K562 (cell line): ENCODE measurements at regions not wholly inside any gene's neighbourhood (a gene's known extent, or its start where the extent isn't known, plus 50 kb on each side); places are given as distances from the start of the nearest gene placed in this dataset.

ENCODE experiments used
- ATAC-seq: fragments of 200-7000 bp; cut with Tn5 transposase; 3 replicates; pipeline ENCODE4 v1.9.1; 2020; ENCODE audit warnings: moderate library complexity
- BruUV-seq: library from RNA; stranded (reverse); fragments of 400-500 nt; replicated peaks from 2 replicates; lab custom pipeline; 2021; lab: Mats Ljungman, UMichigan
- CTCF ChIA-PET: fragments of 300-600 bp; formaldehyde crosslinking; extraction: SDS; loops from one replicate; lab custom pipeline; 2021; ENCODE audit warnings: low intra/inter-chr PET ratio; lab: Yijun Ruan, JAX
- POLR2A ChIA-PET: fragments of 300-600, 350-650 bp; sonication (Branson Sonifier 250); formaldehyde crosslinking; extraction: SDS; loops from one replicate; lab custom pipeline; 2021; ENCODE audit warnings: antibody characterized with exemption, inconsistent platforms; lab: Yijun Ruan, JAX
- DNase-seq, 4 experiments: peaks; one replicate each; pipeline versions ENCODE4 v3.0.0 to v3.0.0-alpha.2; 2011 to 2018; ENCODE audit warnings: low spot score in 3 of 4, mixed read lengths in 3 of 4; ENCODE audit errors: extremely low read depth in 1 of 4
- FAIRE-seq: peaks from 2 replicates; lab custom pipeline; 2011; peaks lifted over from hg19 to GRCh38; lab: Jason Lieb, UNC
- H2AFZ ChIP-seq: 2 replicates; pipeline ENCODE4 v1.6.0; 2011; ENCODE audit warnings: low read depth, low read length, control low read depth, inconsistent platforms
- H3K27ac ChIP-seq: fragments of 200-600 bp; 3 replicates; pipeline ENCODE4 v1.8.0; 2011; ENCODE audit warnings: low read depth, mild to moderate bottlenecking, control low read depth, inconsistent platforms, low read length, moderate library complexity, mixed read lengths; ENCODE audit errors: extremely low read depth
- H3K27me3 ChIP-seq, 2 experiments: fragments of 300-600 bp in 1 of 2; 2 replicates in 1 of 2; 3 replicates in 1 of 2; pipeline versions ENCODE4 v1.6.0 to v1.8.0; 2011; ENCODE audit warnings: inconsistent platforms in 2 of 2, low read length in 2 of 2, mild to moderate bottlenecking in 1 of 2, mixed read lengths in 1 of 2, moderate library complexity in 1 of 2; ENCODE audit not compliant: control insufficient read depth in 2 of 2, insufficient read depth in 2 of 2
- H3K36me3 ChIP-seq: fragments of 300-600 bp; 3 replicates; pipeline ENCODE4 v1.8.0; 2011; ENCODE audit warnings: mild to moderate bottlenecking, low read length, inconsistent platforms; ENCODE audit not compliant: control insufficient read depth, insufficient read depth
- H3K4me1 ChIP-seq, 2 experiments: fragments of 200-600 bp in 1 of 2; replicated peaks in 1 of 2; 2 replicates in 1 of 2; 3 replicates in 1 of 2; pipeline versions ENCODE4 v1.5.1 to v1.8.0; 2011; ENCODE audit warnings: inconsistent platforms in 2 of 2, low read length in 2 of 2, mild to moderate bottlenecking in 1 of 2, mixed read lengths in 1 of 2, moderate library complexity in 1 of 2; ENCODE audit not compliant: control insufficient read depth in 2 of 2, insufficient read depth in 2 of 2
- H3K4me2 ChIP-seq: 2 replicates; pipeline ENCODE4 v1.6.1; 2011; ENCODE audit warnings: low read length, control low read depth, inconsistent platforms, mixed read lengths; ENCODE audit not compliant: insufficient read depth
- H3K4me3 ChIP-seq: fragments of 200-600 bp; sonication (generic), shearing (Covaris generic); 2 replicates; pipeline ENCODE4 v1.5.1; 2016; ENCODE audit warnings: control low read depth, inconsistent platforms
- H3K79me2 ChIP-seq: fragments of 200-600 bp; 3 replicates; pipeline ENCODE4 v1.8.0; 2011; ENCODE audit warnings: low read length, inconsistent platforms; ENCODE audit not compliant: control insufficient read depth, insufficient read depth
- H3K9ac ChIP-seq, 2 experiments: 2 replicates each; pipeline versions ENCODE4 v1.6.0 to v1.6.1; 2011; ENCODE audit warnings: low read depth in 2 of 2, low read length in 2 of 2, control low read depth in 1 of 2, inconsistent platforms in 1 of 2, mild to moderate bottlenecking in 1 of 2, mixed read lengths in 1 of 2; ENCODE audit not compliant: insufficient read depth in 1 of 2
- H3K9me1 ChIP-seq: one replicate; pipeline ENCODE4 v1.6.0; 2011; ENCODE audit warnings: inconsistent platforms, mild to moderate bottlenecking, low read length, moderate library complexity; ENCODE audit not compliant: control insufficient read depth, insufficient read depth
- H3K9me3 ChIP-seq: replicated peaks from 2 replicates; pipeline ENCODE4 v1.5.1; 2011; ENCODE audit warnings: low read depth, low read length, inconsistent platforms; ENCODE audit not compliant: control insufficient read depth, insufficient read depth
- H4K20me1 ChIP-seq: replicated peaks from 2 replicates; pipeline ENCODE4 v1.6.1; 2011; ENCODE audit warnings: low read length, inconsistent platforms, mixed read lengths; ENCODE audit not compliant: control insufficient read depth, insufficient read depth
- ARID2 ChIP-seq: fragments of 450-650 bp; IDR thresholded peaks from 2 replicates; pipeline ENCODE4 v1.6.1; 2017; ENCODE audit warnings: antibody characterized with exemption, mild to moderate bottlenecking
- ATF2 ChIP-seq: sonication (generic); formaldehyde crosslinking; IDR thresholded peaks from 2 replicates; pipeline ENCODE4 v1.8.1; 2022; ENCODE audit warnings: missing genetic modification reagents
- HCFC1 ChIP-seq: IDR thresholded peaks from 2 replicates; pipeline ENCODE4 v1.6.1; 2012; ENCODE audit warnings: low read depth, low read length, improper control_type of control experiment
- RBM17 ChIP-seq: fragments of 200-400 bp; formaldehyde crosslinking; IDR thresholded peaks from 2 replicates; pipeline ENCODE4 v1.6.1; 2017; ENCODE audit warnings: low read depth, mild to moderate bottlenecking, low read length, borderline replicate concordance
- SIRT6 ChIP-seq: IDR thresholded peaks from one replicate; pipeline ENCODE4 v1.6.1; 2012; ENCODE audit warnings: low read depth, mild to moderate bottlenecking, control low read depth, inconsistent platforms, low read length, moderate library complexity
- ZNF274 ChIP-seq: IDR thresholded peaks from 2 replicates; pipeline ENCODE4 v1.6.1; 2011; ENCODE audit warnings: low read depth, mild to moderate bottlenecking, low read length, moderate library complexity, borderline replicate concordance
- ZNF395 ChIP-seq: fragments of 200-800 bp; sonication (Bioruptor generic); IDR thresholded peaks from 2 replicates; pipeline ENCODE4 v1.6.1; 2017; ENCODE audit warnings: missing genetic modification characterization, missing compliant biosample characterization
- ZNF699 ChIP-seq: fragments of 250-450 bp; sonication (Bioruptor Pico); IDR thresholded peaks from 2 replicates; pipeline ENCODE4 v1.8.0; 2021; ENCODE audit warnings: mild to moderate bottlenecking, moderate library complexity; ENCODE audit not compliant: insufficient replicate concordance
- WGBS: fragments of 100-300 bp; shearing (Covaris generic); methylation state at CpG from one replicate; pipeline ENCODE4 v1.1.6; 2016; ENCODE audit warnings: low coverage, mixed read lengths; ENCODE audit not compliant: insufficient coverage; ENCODE audit errors: missing lambda C conversion rate; 5-methylcytosine and 5-hydroxymethylcytosine counted together
- in situ Hi-C: fragments of 300-500 bp; cut with MboI; formaldehyde crosslinking; loops from 4 replicates; pipeline ENCODE4 v1.15.0; 2018; ENCODE audit warnings: inconsistent platforms, mixed read lengths
- intact Hi-C: fragments of 100-400 bp; cut with micrococcal nuclease; formaldehyde crosslinking; loops from 2 replicates; pipeline ENCODE4 v1.14.2; 2022
- TF ChIP-seq, protein P1 (sequence below): fragments of 200-400 bp; formaldehyde crosslinking; IDR thresholded peaks from 2 replicates; pipeline ENCODE4 v1.6.1; 2017; ENCODE audit warnings: mild to moderate bottlenecking, low read depth, low read length, moderate library complexity
- TF ChIP-seq, protein P2 (sequence below): fragments of 450-650 bp; formaldehyde crosslinking; IDR thresholded peaks from 2 replicates; pipeline ENCODE4 v1.4.0; 2022; ENCODE audit warnings: missing genetic modification characterization

DNA sequence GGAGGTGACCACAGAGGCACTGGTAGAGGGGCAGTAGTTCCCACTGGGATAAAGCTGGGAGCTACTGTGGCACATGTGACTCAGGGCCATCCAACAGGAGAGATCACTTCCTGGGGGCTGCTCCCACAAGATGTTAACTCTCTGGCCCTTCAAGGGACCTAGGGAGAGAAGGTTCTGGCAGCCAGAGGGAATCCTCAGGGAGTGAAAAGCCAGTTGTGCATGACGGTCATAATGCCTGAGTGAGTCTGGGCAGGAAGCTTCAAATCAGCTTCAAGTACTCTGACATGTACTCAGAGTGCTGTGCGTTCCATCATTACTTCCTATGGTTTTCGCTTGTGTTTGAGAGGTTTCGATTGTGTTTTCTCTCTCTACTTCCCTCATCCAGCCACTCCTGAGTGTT lies 388.5 kb downstream of the GABRG2 start (continued):
- TF ChIP-seq ATF2 (CRISPR knock-in tag) (no peak), ARID2 (no peak)
- TF ChIP-seq, protein P1, sequence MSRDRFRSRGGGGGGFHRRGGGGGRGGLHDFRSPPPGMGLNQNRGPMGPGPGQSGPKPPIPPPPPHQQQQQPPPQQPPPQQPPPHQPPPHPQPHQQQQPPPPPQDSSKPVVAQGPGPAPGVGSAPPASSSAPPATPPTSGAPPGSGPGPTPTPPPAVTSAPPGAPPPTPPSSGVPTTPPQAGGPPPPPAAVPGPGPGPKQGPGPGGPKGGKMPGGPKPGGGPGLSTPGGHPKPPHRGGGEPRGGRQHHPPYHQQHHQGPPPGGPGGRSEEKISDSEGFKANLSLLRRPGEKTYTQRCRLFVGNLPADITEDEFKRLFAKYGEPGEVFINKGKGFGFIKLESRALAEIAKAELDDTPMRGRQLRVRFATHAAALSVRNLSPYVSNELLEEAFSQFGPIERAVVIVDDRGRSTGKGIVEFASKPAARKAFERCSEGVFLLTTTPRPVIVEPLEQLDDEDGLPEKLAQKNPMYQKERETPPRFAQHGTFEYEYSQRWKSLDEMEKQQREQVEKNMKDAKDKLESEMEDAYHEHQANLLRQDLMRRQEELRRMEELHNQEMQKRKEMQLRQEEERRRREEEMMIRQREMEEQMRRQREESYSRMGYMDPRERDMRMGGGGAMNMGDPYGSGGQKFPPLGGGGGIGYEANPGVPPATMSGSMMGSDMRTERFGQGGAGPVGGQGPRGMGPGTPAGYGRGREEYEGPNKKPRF, result no peak

DNA sequence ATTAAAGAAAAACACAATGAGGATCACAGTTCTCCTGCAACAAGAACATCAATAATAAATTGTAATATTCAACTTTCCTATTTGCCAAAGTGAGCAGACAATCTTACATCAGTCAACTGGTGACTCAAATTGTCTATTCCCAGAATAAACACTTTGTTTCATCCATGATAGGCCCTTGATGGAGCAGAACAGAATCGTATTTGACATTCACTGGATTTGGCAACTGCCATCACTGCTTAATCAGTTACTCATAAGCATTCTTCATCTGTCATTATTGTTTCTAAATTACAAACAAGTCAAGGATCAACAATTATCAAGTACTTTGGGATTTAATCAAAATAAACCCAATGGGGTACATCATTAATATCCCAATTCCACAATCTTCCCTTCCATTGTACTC lies 398.4 kb downstream of the GABRG2 start:
- no peak for DNase-seq
- H2AFZ ChIP-seq, result no peak overlapping the region
- H3K79me2 ChIP-seq, result no peaks in the 10 kb centered on the region
- intact Hi-C loops (no loop called here), in situ Hi-C loops (no loop called here)
- no peak overlapping the region for H3K4me2 ChIP-seq
- no peaks in the 10 kb centered on the region for H3K36me3 ChIP-seq
- H3K9me1 ChIP-seq, result no peaks in the 10 kb centered on the region
- ChIA-PET POLR2A (no interaction called here), CTCF (no interaction called here)
- ATAC-seq, result no peak
- no peak overlapping the region for H3K4me3 ChIP-seq
- TF ChIP-seq ZNF699 (CRISPR knock-in tag), result no peak
- TF ChIP-seq SIRT6, result no peak
- TF ChIP-seq ZNF395, result no peak
- no peak for TF ChIP-seq HCFC1
- TF ChIP-seq ZNF274, result no peak
- TF ChIP-seq RBM17, result no peak
- TF ChIP-seq, protein P2, sequence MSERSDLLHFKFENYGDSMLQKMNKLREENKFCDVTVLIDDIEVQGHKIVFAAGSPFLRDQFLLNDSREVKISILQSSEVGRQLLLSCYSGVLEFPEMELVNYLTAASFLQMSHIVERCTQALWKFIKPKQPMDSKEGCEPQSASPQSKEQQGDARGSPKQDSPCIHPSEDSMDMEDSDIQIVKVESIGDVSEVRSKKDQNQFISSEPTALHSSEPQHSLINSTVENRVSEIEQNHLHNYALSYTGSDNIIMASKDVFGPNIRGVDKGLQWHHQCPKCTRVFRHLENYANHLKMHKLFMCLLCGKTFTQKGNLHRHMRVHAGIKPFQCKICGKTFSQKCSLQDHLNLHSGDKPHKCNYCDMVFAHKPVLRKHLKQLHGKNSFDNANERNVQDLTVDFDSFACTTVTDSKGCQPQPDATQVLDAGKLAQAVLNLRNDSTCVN, result no peak
- no peaks in the 10 kb centered on the region for H4K20me1 ChIP-seq
- no peak overlapping the region for H3K27ac ChIP-seq
- FAIRE-seq, result no peak
- no peaks in the 10 kb centered on the region for H3K4me1 ChIP-seq
- H3K9me3 ChIP-seq, result no peaks in the 10 kb centered on the region
- BruUV-seq, result no TSS peak
- H3K27me3 ChIP-seq, result no peaks in the 10 kb centered on the region
- no peak overlapping the region for H3K9ac ChIP-seq
- 0% methylated on average over 1 of the region's 1 CpG for WGBS
